ENCODE measurements at regions not wholly inside any gene's neighbourhood (a gene's known extent, or its start where the extent isn't known, plus 50 kb on each side); places are given as distances from the start of the nearest gene placed in this dataset.

GRCh38 chr1:222045236-222045635, 303.3 kb upstream of the DUSP10 start:
- no peaks in the 10 kb centered on the region for H3K79me2 ChIP-seq (ENCODE audit: insufficient read depth)
- H3K27me3 ChIP-seq (replicated peaks; ENCODE audit: insufficient read depth), result no peaks in the 10 kb centered on the region
- in situ Hi-C loops (cut with MboI), result no loop called here
- no peaks in the 10 kb centered on the region for H3K9me3 ChIP-seq (ENCODE audit: low read depth)
- WGBS, 2 experiments (ENCODE audit: low coverage in 1 of 2, low lambda C conversion rate in 2 of 2, missing lambda C conversion rate in 2 of 2), result 94 to 97% methylated on average over 3 of the region's 3 CpGs
- H2AFZ ChIP-seq, result no peak overlapping the region
- no peak overlapping the region for H3K4me2 ChIP-seq (ENCODE audit: unreplicated experiment)
- H4K20me1 ChIP-seq (ENCODE audit: insufficient read depth), result no peaks in the 10 kb centered on the region
- peaks cover 32% of the 10 kb centered on the region for H3F3A ChIP-seq (ENCODE audit: insufficient read depth)
- TF ChIP-seq EZH2 (IDR thresholded peaks at IDR 0.05; ENCODE audit: insufficient read depth, poor library complexity, severe bottlenecking), result no peak
- no peak for TF ChIP-seq EZH2phosphoT487 (IDR thresholded peaks at IDR 0.05; ENCODE audit: insufficient read depth, low read depth)
- no peaks in the 10 kb centered on the region for H3K9me2 ChIP-seq (ENCODE audit: insufficient read depth)
- no peak for DNase-seq
- no peak overlapping the region for H3K9ac ChIP-seq
- peaks cover 30% of the 10 kb centered on the region for H3K4me1 ChIP-seq (ENCODE audit: insufficient read depth)
- no peak overlapping the region for H3K27ac ChIP-seq
- no peak overlapping the region for H3K4me3 ChIP-seq
- no peaks in the 10 kb centered on the region for H3K36me3 ChIP-seq (ENCODE audit: low read depth)

- H3K4me3 ChIP-seq, result no peak overlapping the region
- H3K4me1 ChIP-seq (ENCODE audit: insufficient read depth), result peaks cover 26% of the 10 kb centered on the region
- H3K9me2 ChIP-seq (ENCODE audit: insufficient read depth), result no peaks in the 10 kb centered on the region
- H3K9ac ChIP-seq, result peak overlapping the region; percentile 75
- peak overlapping the region; percentile 19 for H3K4me2 ChIP-seq (ENCODE audit: unreplicated experiment)
- in situ Hi-C loops (cut with MboI), result no loop called here
- 76 to 79% methylated on average over 9 of the region's 9 CpGs for WGBS, 2 experiments (ENCODE audit: low coverage in 1 of 2, low lambda C conversion rate in 2 of 2, missing lambda C conversion rate in 2 of 2)
- H3K79me2 ChIP-seq (ENCODE audit: insufficient read depth), result no peaks in the 10 kb centered on the region
- no peaks in the 10 kb centered on the region for H3K27me3 ChIP-seq (replicated peaks; ENCODE audit: insufficient read depth)
- H4K20me1 ChIP-seq (ENCODE audit: insufficient read depth), result no peaks in the 10 kb centered on the region
- peak overlapping the region; percentile 23 for H2AFZ ChIP-seq
- H3F3A ChIP-seq (ENCODE audit: insufficient read depth), result peaks cover 29% of the 10 kb centered on the region
- TF ChIP-seq EZH2 (IDR thresholded peaks at IDR 0.05; ENCODE audit: insufficient read depth, poor library complexity, severe bottlenecking), result no peak
- TF ChIP-seq EZH2phosphoT487 (IDR thresholded peaks at IDR 0.05; ENCODE audit: insufficient read depth, low read depth), result no peak
- H3K27ac ChIP-seq, result peak overlapping the region; percentile 70
- no peaks in the 10 kb centered on the region for H3K9me3 ChIP-seq (ENCODE audit: low read depth)
- H3K36me3 ChIP-seq (ENCODE audit: low read depth), result no peaks in the 10 kb centered on the region
- DNase-seq, result peak; percentile 93
These were observed 301.8 kb upstream of the DUSP10 start for GRCh38 chr1:222043444-222044292.

- H3K9me3 ChIP-seq (ENCODE audit: low read depth), result no peaks in the 10 kb centered on the region
- H3K36me3 ChIP-seq (ENCODE audit: low read depth), result no peaks in the 10 kb centered on the region
- in situ Hi-C loops (cut with MboI), result no loop called here
- H3K9me2 ChIP-seq (ENCODE audit: insufficient read depth), result no peaks in the 10 kb centered on the region
- H2AFZ ChIP-seq, result no peak overlapping the region
- no peaks in the 10 kb centered on the region for H4K20me1 ChIP-seq (ENCODE audit: insufficient read depth)
- no peak overlapping the region for H3K9ac ChIP-seq
- peaks cover 18% of the 10 kb centered on the region for H3K4me1 ChIP-seq (ENCODE audit: insufficient read depth)
- WGBS, 2 experiments (ENCODE audit: low coverage in 1 of 2, low lambda C conversion rate in 2 of 2, missing lambda C conversion rate in 2 of 2), result 93 to 94% methylated on average over 6 of the region's 6 CpGs
- no peaks in the 10 kb centered on the region for H3K27me3 ChIP-seq (replicated peaks; ENCODE audit: insufficient read depth)
- TF ChIP-seq EZH2phosphoT487 (IDR thresholded peaks at IDR 0.05; ENCODE audit: insufficient read depth, low read depth) (no peak), EZH2 (IDR thresholded peaks at IDR 0.05; ENCODE audit: insufficient read depth, poor library complexity, severe bottlenecking) (no peak)
- no peak overlapping the region for H3K4me2 ChIP-seq (ENCODE audit: unreplicated experiment)
- DNase-seq, result peak; percentile 56
- H3K79me2 ChIP-seq (ENCODE audit: insufficient read depth), result no peaks in the 10 kb centered on the region
- H3F3A ChIP-seq (ENCODE audit: insufficient read depth), result peaks cover 24% of the 10 kb centered on the region
- peak overlapping the region; percentile 9; the same call in 1 of the 2 replicates for H3K27ac ChIP-seq
- H3K4me3 ChIP-seq, result no peak overlapping the region
These were observed 300.2 kb upstream of the DUSP10 start for GRCh38 chr1:222042120-222042519.

GRCh38 chr1:222040955-222041354, 299.1 kb upstream of the DUSP10 start:
- Histone ChIP-seq H3K79me2 (ENCODE audit: insufficient read depth) (no peaks in the 10 kb centered on the region), H3F3A (ENCODE audit: insufficient read depth) (peaks cover 21% of the 10 kb centered on the region; the same call in 1 of the 2 replicates), H3K4me1 (ENCODE audit: insufficient read depth) (peaks cover 18% of the 10 kb centered on the region), H3K27ac (no peak overlapping the region), H3K9me3 (ENCODE audit: low read depth) (no peaks in the 10 kb centered on the region), H3K4me3 (no peak overlapping the region), H3K27me3 (replicated peaks; ENCODE audit: insufficient read depth) (no peaks in the 10 kb centered on the region), H3K9ac (no peak overlapping the region), H2AFZ (no peak overlapping the region), H3K4me2 (ENCODE audit: unreplicated experiment) (no peak overlapping the region), H3K36me3 (ENCODE audit: low read depth) (no peaks in the 10 kb centered on the region), H4K20me1 (ENCODE audit: insufficient read depth) (no peaks in the 10 kb centered on the region), H3K9me2 (ENCODE audit: insufficient read depth) (no peaks in the 10 kb centered on the region)
- TF ChIP-seq EZH2 (IDR thresholded peaks at IDR 0.05; ENCODE audit: insufficient read depth, poor library complexity, severe bottlenecking) (no peak), EZH2phosphoT487 (IDR thresholded peaks at IDR 0.05; ENCODE audit: insufficient read depth, low read depth) (no peak)
- in situ Hi-C loops (cut with MboI), result no loop called here
- no peak for DNase-seq
- WGBS, 2 experiments (ENCODE audit: low coverage in 1 of 2, low lambda C conversion rate in 2 of 2, missing lambda C conversion rate in 2 of 2), result 97 to 98% methylated on average over 4 of the region's 4 CpGs

All from GM23248 (cell line).